ENCODE measurements at regions not wholly inside any gene's neighbourhood (a gene's known extent, or its start where the extent isn't known, plus 50 kb on each side); places are given as distances from the start of the nearest gene placed in this dataset.

GRCh38 chr2:120463996-120464395 is 118.1 kb downstream of the INHBB start:
- Histone ChIP-seq H3K4me1 (replicated peaks in 1 of 4; ENCODE audit: control insufficient read depth in 3 of 4, insufficient read depth in 4 of 4, low read length in 3 of 4) (peaks cover 5 to 13% (median 8%) of the 10 kb centered on the region in 4 experiments), H3K4me2 (ENCODE audit: insufficient read depth in 1 of 2, low read depth in 2 of 2, low read length in 2 of 2) (no peak overlapping the region)
- POLR2A ChIA-PET (ENCODE audit: partially characterized antibody) = no interaction called here
- TF ChIP-seq SIX5 (IDR thresholded peaks at IDR 0.05; ENCODE audit: low read depth, low read length) (no peak), CHD1 (IDR thresholded peaks at IDR 0.05; ENCODE audit: low read depth, low read length) (no peak), CTBP2 (IDR thresholded peaks at IDR 0.05; ENCODE audit: borderline replicate concordance, insufficient read depth, insufficient read length, low read length) (no peak), ZNF274 (IDR thresholded peaks at IDR 0.05; ENCODE audit: borderline replicate concordance, extremely low read depth, low read length) (no peak), POLR2AphosphoS5 (IDR thresholded peaks at IDR 0.05; ENCODE audit: low read depth, low read length) (no peak), TAF1 (IDR thresholded peaks at IDR 0.05; ENCODE audit: low read depth, low read length) (no peak), TAF7 (optimal IDR thresholded peaks at IDR 0.05; ENCODE audit: borderline replicate concordance, low read depth, low read length) (no peak), CTCF (IDR thresholded peaks at IDR 0.05; ENCODE audit: control extremely low read depth in 1 of 3, insufficient read depth in 1 of 3, low read depth in 1 of 3, low read length in 3 of 3) (no peak), TEAD4 (IDR thresholded peaks at IDR 0.05; ENCODE audit: low read depth, low read length) (no peak), SIN3A (conservative IDR thresholded peaks at IDR 0.05 in 1 of 2, IDR thresholded peaks at IDR 0.05 in 1 of 2; ENCODE audit: low read depth in 1 of 2, low read length in 2 of 2) (no peak), SP4 (IDR thresholded peaks at IDR 0.05; ENCODE audit: low read length) (no peak), MAFK (IDR thresholded peaks at IDR 0.05; ENCODE audit: low read depth, low read length) (no peak), BACH1 (IDR thresholded peaks at IDR 0.05; ENCODE audit: low read length) (no peak)

More at GRCh38 chr2:120463996-120464395, 118.1 kb downstream of the INHBB start:
- no peaks in the 10 kb centered on the region for H3K36me3 ChIP-seq (ENCODE audit: control insufficient read depth in 2 of 4, insufficient read depth in 4 of 4, low read length in 3 of 4)
- CTCF ChIA-PET (ENCODE audit: partially characterized antibody) = interaction anchor here (1.0 to 3.4 kb wide), 8 partner anchors 16 to 206 kb away, joined by 3 to 16 read pairs (median 3); no protein-coding TSS in a partner anchor
- FAIRE-seq (no peak), DNase-seq (ENCODE audit: low read depth in 1 of 2, low spot score in 2 of 2) (no peak)
- H2AFZ ChIP-seq (ENCODE audit: low read length) = no peak overlapping the region
- H2BK5ac ChIP-seq (ENCODE audit: low read depth, low read length) = no peak overlapping the region
- no peaks in the 10 kb centered on the region for H3K9me3 ChIP-seq (ENCODE audit: insufficient read depth in 2 of 2, low read depth in 1 of 2, low read length in 1 of 2)
- no peak overlapping the region for H4K8ac ChIP-seq (ENCODE audit: extremely low read depth, insufficient read depth, low read length)
- no peaks in the 10 kb centered on the region for H3K79me1 ChIP-seq (ENCODE audit: low read depth, low read length)
- no peak overlapping the region for H3K14ac ChIP-seq (ENCODE audit: insufficient read length)
- no peak overlapping the region for H3K4ac ChIP-seq (replicated peaks; ENCODE audit: insufficient read length, low read depth, low read length)
- no peak overlapping the region for H2BK20ac ChIP-seq (ENCODE audit: low read length)
- H3K56ac ChIP-seq (replicated peaks; ENCODE audit: insufficient read length, low read depth, low read length) = no peak overlapping the region
- peaks cover 80 to 94% (median 90%) of the 10 kb centered on the region in 4 experiments for H3K27me3 ChIP-seq (replicated peaks in 1 of 4; ENCODE audit: control insufficient read depth in 3 of 4, extremely low read depth in 1 of 4, insufficient read depth in 3 of 4, low read length in 3 of 4)
- no peak overlapping the region for H2BK120ac ChIP-seq (replicated peaks; ENCODE audit: low read depth, low read length)
- H2BK15ac ChIP-seq (ENCODE audit: low read length) = no peak overlapping the region
- H3K18ac ChIP-seq (ENCODE audit: extremely low read depth, low read length) = no peak overlapping the region
- H3K79me2 ChIP-seq (ENCODE audit: control insufficient read depth in 1 of 2, insufficient read depth in 2 of 2, low read length in 2 of 2) = no peaks in the 10 kb centered on the region
- no peak overlapping the region for H4K5ac ChIP-seq (ENCODE audit: insufficient read length, low read depth, low read length)
- H3K4me3 ChIP-seq (ENCODE audit: extremely low read depth in 1 of 4, insufficient read depth in 2 of 4, low read depth in 3 of 4, low read length in 4 of 4) = no peak overlapping the region
- H3K23ac ChIP-seq (ENCODE audit: insufficient read length) = no peak overlapping the region
- 42% methylated on average over 1 of the region's 1 CpG; no CpG with 5 or more reads in 1 of the 2 experiments for WGBS, 2 experiments (ENCODE audit: extremely low coverage in 1 of 2, insufficient coverage in 1 of 2, insufficient read length in 1 of 2, insufficient replicate concordance in 2 of 2, low coverage in 1 of 2, low lambda C conversion rate in 2 of 2, missing lambda C conversion rate in 1 of 2)
- no peak overlapping the region for H4K91ac ChIP-seq (replicated peaks; ENCODE audit: insufficient read length, low read length)
- H4K20me1 ChIP-seq (replicated peaks in 1 of 2; ENCODE audit: control insufficient read depth in 1 of 2, insufficient read depth in 2 of 2, low read length in 2 of 2) = peaks cover 13 to 32% of the 10 kb centered on the region in 2 experiments
- no peaks in the 10 kb centered on the region; the same call in 1 of the 2 replicates for H3K23me2 ChIP-seq (ENCODE audit: low read depth, low read length)
- no peak overlapping the region for H3K27ac ChIP-seq (ENCODE audit: low read depth, low read length)
- H3K9ac ChIP-seq (replicated peaks in 1 of 4; ENCODE audit: extremely low read depth in 1 of 4, low read depth in 3 of 4, low read length in 3 of 4) = no peak overlapping the region
- no peak overlapping the region for H2BK12ac ChIP-seq (ENCODE audit: low read depth, low read length)
- H2AK5ac ChIP-seq (ENCODE audit: low read depth, low read length) = no peak overlapping the region
